MM.1S (cell line): ENCODE measurements at regions not wholly inside any gene's neighbourhood (a gene's known extent, or its start where the extent isn't known, plus 50 kb on each side); places are given as distances from the start of the nearest gene placed in this dataset.

ENCODE experiments used
- DNase-seq: peaks from one replicate; pipeline ENCODE4 v3.0.0-alpha.2; 2015
- H2AFZ ChIP-seq: fragments of 300-600 bp; sonication (generic); 2 replicates; pipeline ENCODE4 v1.6.0; 2016; ENCODE audit warnings: antibody characterized with exemption, low read length
- H3F3A ChIP-seq: fragments of 300-600 bp; sonication (generic); 2 replicates; pipeline ENCODE4 v1.6.1; 2016; ENCODE audit warnings: mild to moderate bottlenecking, antibody characterized with exemption, low read length, moderate library complexity, mixed read lengths; ENCODE audit not compliant: insufficient read depth
- H3K27ac ChIP-seq: fragments of 300-600 bp; sonication (generic); 2 replicates; pipeline ENCODE4 v1.5.1; 2016; ENCODE audit warnings: mild to moderate bottlenecking, low read length
- H3K27me3 ChIP-seq: fragments of 300-600 bp; sonication (generic); replicated peaks from 2 replicates; pipeline ENCODE4 v1.6.0; 2016; ENCODE audit warnings: low read length; ENCODE audit not compliant: insufficient read depth
- H3K36me3 ChIP-seq: fragments of 300-600 bp; sonication (generic); replicated peaks from 2 replicates; pipeline ENCODE4 v1.6.1; 2016; ENCODE audit warnings: mild to moderate bottlenecking, low read length, mixed read lengths; ENCODE audit not compliant: insufficient read depth
- H3K4me1 ChIP-seq: fragments of 300-600 bp; sonication (generic); 2 replicates; pipeline ENCODE4 v1.6.1; 2016; ENCODE audit warnings: low read length, mixed read lengths
- H3K4me2 ChIP-seq: fragments of 300-600 bp; sonication (generic); 2 replicates; pipeline ENCODE4 v1.6.0; 2016; ENCODE audit warnings: low read depth, low read length
- H3K4me3 ChIP-seq: fragments of 300-600 bp; sonication (generic); 2 replicates; pipeline ENCODE4 v1.5.1; 2016; ENCODE audit warnings: low read length, mixed read lengths
- H3K79me2 ChIP-seq: fragments of 300-600 bp; sonication (generic); 2 replicates; pipeline ENCODE4 v1.6.1; 2016; ENCODE audit warnings: mixed run types, low read length, mixed read lengths
- H3K9ac ChIP-seq: fragments of 300-600 bp; sonication (generic); 2 replicates; pipeline ENCODE4 v1.6.1; 2016; ENCODE audit warnings: low read length, mixed read lengths
- H3K9me2 ChIP-seq: fragments of 300-600 bp; sonication (generic); replicated peaks from 2 replicates; pipeline ENCODE4 v1.6.1; 2016; ENCODE audit warnings: mild to moderate bottlenecking, low read length, mixed read lengths; ENCODE audit not compliant: insufficient read depth
- H3K9me3 ChIP-seq: fragments of 300-600 bp; sonication (generic); replicated peaks from 2 replicates; pipeline ENCODE4 v1.6.1; 2016; ENCODE audit warnings: mild to moderate bottlenecking, low read length, mixed read lengths; ENCODE audit not compliant: insufficient read depth
- H4K20me1 ChIP-seq: fragments of 300-600 bp; sonication (generic); 2 replicates; pipeline ENCODE4 v1.6.1; 2016; ENCODE audit warnings: mild to moderate bottlenecking, low read length, moderate library complexity, mixed read lengths; ENCODE audit not compliant: insufficient read depth
- CTCF ChIP-seq: fragments of 300-600 bp; sonication (generic); IDR thresholded peaks from 2 replicates; pipeline ENCODE4 v1.5.1; 2016; ENCODE audit warnings: antibody characterized with exemption, low read length, mixed read lengths
- EZH2 ChIP-seq: fragments of 300-600 bp; sonication (generic); optimal IDR thresholded peaks from 2 replicates; pipeline ENCODE3; 2017; ENCODE audit warnings: low read depth, mild to moderate bottlenecking, antibody characterized with exemption, low read length, mixed read lengths
- EZH2phosphoT487 ChIP-seq: fragments of 300-600 bp; sonication (generic); IDR thresholded peaks from 2 replicates; pipeline ENCODE4 v1.6.1; 2018; ENCODE audit warnings: antibody characterized with exemption, low read length

GRCh38 chr5:81899123-81899522 is 72.7 kb upstream of the ATG10 start:
- H3K27ac ChIP-seq: no peak overlapping the region
- TF ChIP-seq EZH2: no peak
- TF ChIP-seq CTCF: no peak
- TF ChIP-seq EZH2phosphoT487: no peak

GRCh38 chr5:81898403-81898802 is 73.4 kb upstream of the ATG10 start:
- no peaks in the 10 kb centered on the region for H3K36me3 ChIP-seq
- H3F3A ChIP-seq: no peaks in the 10 kb centered on the region
- H2AFZ ChIP-seq: no peak overlapping the region
- no peaks in the 10 kb centered on the region for H3K9me3 ChIP-seq
- H3K9me2 ChIP-seq: no peaks in the 10 kb centered on the region
- TF ChIP-seq EZH2 (no peak), EZH2phosphoT487 (no peak), CTCF (no peak)
- no peak overlapping the region for H3K4me2 ChIP-seq
- H4K20me1 ChIP-seq: no peaks in the 10 kb centered on the region
- H3K79me2 ChIP-seq: no peaks in the 10 kb centered on the region
- H3K9ac ChIP-seq: no peak overlapping the region
- H3K27me3 ChIP-seq: no peaks in the 10 kb centered on the region
- H3K4me1 ChIP-seq: no peaks in the 10 kb centered on the region
- H3K4me3 ChIP-seq: no peak overlapping the region
- no peak for DNase-seq
- H3K27ac ChIP-seq: no peak overlapping the region

More at GRCh38 chr5:81899123-81899522, 72.7 kb upstream of the ATG10 start:
- H3K9me3 ChIP-seq: no peaks in the 10 kb centered on the region
- H3K9ac ChIP-seq: no peak overlapping the region
- H3F3A ChIP-seq: no peaks in the 10 kb centered on the region
- H3K4me2 ChIP-seq: no peak overlapping the region
- H3K79me2 ChIP-seq: no peaks in the 10 kb centered on the region
- no peak for DNase-seq
- no peaks in the 10 kb centered on the region for H3K9me2 ChIP-seq
- no peaks in the 10 kb centered on the region for H3K36me3 ChIP-seq
- no peaks in the 10 kb centered on the region for H3K27me3 ChIP-seq
- H2AFZ ChIP-seq: no peak overlapping the region
- no peaks in the 10 kb centered on the region for H3K4me1 ChIP-seq
- H3K4me3 ChIP-seq: no peak overlapping the region
- H4K20me1 ChIP-seq: no peaks in the 10 kb centered on the region

- no peaks in the 10 kb centered on the region for H3K9me2 ChIP-seq
- no peak overlapping the region for H3K4me3 ChIP-seq
- no peak for DNase-seq
- H3K9ac ChIP-seq: no peak overlapping the region
- H4K20me1 ChIP-seq: no peaks in the 10 kb centered on the region
- H2AFZ ChIP-seq: no peak overlapping the region
- no peaks in the 10 kb centered on the region for H3K4me1 ChIP-seq
- H3K79me2 ChIP-seq: no peaks in the 10 kb centered on the region
- H3K36me3 ChIP-seq: no peaks in the 10 kb centered on the region
- no peaks in the 10 kb centered on the region for H3F3A ChIP-seq
- TF ChIP-seq EZH2: no peak
- TF ChIP-seq CTCF: no peak
- TF ChIP-seq EZH2phosphoT487: no peak
- H3K27ac ChIP-seq: no peak overlapping the region
- H3K27me3 ChIP-seq: no peaks in the 10 kb centered on the region
- no peak overlapping the region for H3K4me2 ChIP-seq
- no peaks in the 10 kb centered on the region for H3K9me3 ChIP-seq
Measured at GRCh38 chr5:81896764-81897163, 75.1 kb upstream of the ATG10 start.
